CD4-positive, alpha-beta T cell (primary cell): ENCODE measurements at regions not wholly inside any gene's neighbourhood (a gene's known extent, or its start where the extent isn't known, plus 50 kb on each side); places are given as distances from the start of the nearest gene placed in this dataset.
A peak's percentile ranks its signal among the peaks of the same experiment; 100 is the strongest.
"Not testable (repeated sequence)": the region's sequence is repeated elsewhere in the genome, so short reads cannot be mapped to it uniquely, and the experiment has no call there.

Experiments used
- ATAC-seq: fragments of 200-7000 bp; cut with Tn5 transposase; one replicate; pipeline ENCODE4 v1.10.0; 2022; ENCODE audit warnings: mild to moderate bottlenecking; ENCODE audit not compliant: poor library complexity
- CTCF ChIA-PET: fragments of 350-600 bp; sonication (Branson Sonifier 250); formaldehyde crosslinking; loops from one replicate; lab custom pipeline; 2021; ENCODE audit warnings: antibody characterized with exemption, inconsistent platforms; lab: Charles Lee
- POLR2A ChIA-PET: fragments of 350-600 bp; sonication (Branson Sonifier 250); formaldehyde crosslinking; loops from one replicate; lab custom pipeline; 2021; ENCODE audit warnings: antibody characterized with exemption, inconsistent platforms; lab: Charles Lee
- DNase-seq, 14 experiments: peaks; one replicate each; pipeline ENCODE4 v3.0.0-alpha.2; 2013 to 2020; ENCODE audit warnings: mixed read lengths in 2 of 14
- H3K27ac ChIP-seq, 2 donors: one replicate each; pipeline versions ENCODE4 v1.5.1 to v1.7.0; 2013; ENCODE audit warnings: low read length in 2 of 2, low read depth in 1 of 2, mild to moderate bottlenecking in 1 of 2
- H3K27me3 ChIP-seq, 2 experiments: 1 replicate in 1 of 2; 2 replicates in 1 of 2; pipeline versions ENCODE4 v1.6.1 to v1.7.0; 2013; ENCODE audit warnings: low read length in 2 of 2, control low read depth in 1 of 2, mild to moderate bottlenecking in 1 of 2, moderate library complexity in 1 of 2; ENCODE audit not compliant: insufficient read depth in 2 of 2, control insufficient read depth in 1 of 2
- H3K36me3 ChIP-seq: one replicate; pipeline ENCODE4 v1.6.1; 2013; ENCODE audit warnings: low read length, control low read depth; ENCODE audit not compliant: insufficient read depth
- H3K4me1 ChIP-seq: one replicate; pipeline ENCODE4 v1.6.1; 2013; ENCODE audit warnings: low read length, control low read depth; ENCODE audit not compliant: insufficient read depth
- H3K4me3 ChIP-seq: one replicate; pipeline ENCODE4 v1.5.1; 2013; ENCODE audit warnings: mild to moderate bottlenecking, low read length, moderate library complexity
- H3K9me3 ChIP-seq, 2 experiments: 1 replicate in 1 of 2; 2 replicates in 1 of 2; pipeline versions ENCODE4 v1.6.1 to v1.7.0; 2013; ENCODE audit warnings: low read length in 2 of 2, mild to moderate bottlenecking in 2 of 2, control low read depth in 1 of 2, moderate library complexity in 1 of 2; ENCODE audit not compliant: control insufficient read depth in 1 of 2, insufficient read depth in 1 of 2
- H3K27ac Mint-ChIP-seq: one replicate; pipeline ENCODE4 v1.8.0; 2020; ENCODE audit warnings: mixed read lengths
- H3K27me3 Mint-ChIP-seq: one replicate; pipeline ENCODE4 v1.8.0; 2021; ENCODE audit warnings: mixed read lengths
- H3K36me3 Mint-ChIP-seq: one replicate; pipeline ENCODE4 v1.8.0; 2021; ENCODE audit warnings: low read depth, mixed read lengths
- H3K4me1 Mint-ChIP-seq: one replicate; pipeline ENCODE4 v1.8.0; 2021; ENCODE audit warnings: low read depth, mixed read lengths
- H3K4me3 Mint-ChIP-seq: one replicate; pipeline ENCODE4 v1.8.0; 2020; ENCODE audit warnings: mild to moderate bottlenecking, mixed read lengths
- H3K9me3 Mint-ChIP-seq: one replicate; pipeline ENCODE4 v1.8.0; 2020; ENCODE audit warnings: mixed read lengths
- intact Hi-C, 2 experiments: fragments of 100-400 bp; cut with DNase I in 1 of 2; cut with micrococcal nuclease in 1 of 2; formaldehyde crosslinking; loops; one replicate each; pipeline versions ENCODE4 v1.15.1 to v1.9.0; 2023 to 2025; cut with DNase I, micrococcal nuclease
- TF ChIP-seq, protein P1 (sequence below): fragments of 200-600 bp; IDR thresholded peaks from one replicate; pipeline ENCODE4 v1.8.0; 2022; ENCODE audit warnings: antibody characterized with exemption, mild to moderate bottlenecking

DNA sequence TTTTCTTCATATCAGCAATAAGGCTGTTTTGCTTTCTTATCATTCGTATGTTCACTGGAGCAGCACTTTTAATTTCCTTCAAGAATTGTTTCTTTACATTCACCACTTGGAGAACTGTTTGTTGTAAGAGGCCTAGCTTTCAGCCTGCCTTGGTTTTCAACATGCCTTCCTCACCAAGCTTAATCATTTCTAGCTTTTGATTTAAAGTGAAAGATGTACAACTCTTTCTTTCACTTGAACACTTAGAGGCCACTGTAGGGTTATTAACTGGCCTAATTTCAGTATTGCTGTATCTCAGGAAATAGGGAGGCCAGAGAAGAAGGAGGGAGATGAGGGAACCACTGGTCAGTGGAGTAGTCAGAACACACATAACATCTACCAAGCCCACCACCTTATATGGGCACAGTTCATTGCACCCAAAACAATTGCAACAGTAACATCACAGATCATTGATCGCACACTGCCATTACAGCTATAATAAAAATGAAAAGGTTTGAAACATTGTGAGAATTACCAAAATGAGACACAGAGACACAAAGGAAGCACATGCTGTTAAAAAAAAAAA, 181.4 kb upstream of the TUBA3C start:
- no peaks in the 10 kb centered on the region for H3K9me3 ChIP-seq
- ChIA-PET POLR2A (no interaction called here), CTCF (no interaction called here)
- Mint-ChIP-seq H3K36me3 (no peaks in the 10 kb centered on the region), H3K4me1 (no peaks in the 10 kb centered on the region), H3K4me3 (no peak overlapping the region), H3K9me3 (no peaks in the 10 kb centered on the region), H3K27me3 (no peaks in the 10 kb centered on the region), H3K27ac (no peak overlapping the region)
- H3K27ac ChIP-seq, result no peak overlapping the region
- H3K4me1 ChIP-seq, result no peaks in the 10 kb centered on the region
- H3K27me3 ChIP-seq, result no peaks in the 10 kb centered on the region
- TF ChIP-seq, protein P1, sequence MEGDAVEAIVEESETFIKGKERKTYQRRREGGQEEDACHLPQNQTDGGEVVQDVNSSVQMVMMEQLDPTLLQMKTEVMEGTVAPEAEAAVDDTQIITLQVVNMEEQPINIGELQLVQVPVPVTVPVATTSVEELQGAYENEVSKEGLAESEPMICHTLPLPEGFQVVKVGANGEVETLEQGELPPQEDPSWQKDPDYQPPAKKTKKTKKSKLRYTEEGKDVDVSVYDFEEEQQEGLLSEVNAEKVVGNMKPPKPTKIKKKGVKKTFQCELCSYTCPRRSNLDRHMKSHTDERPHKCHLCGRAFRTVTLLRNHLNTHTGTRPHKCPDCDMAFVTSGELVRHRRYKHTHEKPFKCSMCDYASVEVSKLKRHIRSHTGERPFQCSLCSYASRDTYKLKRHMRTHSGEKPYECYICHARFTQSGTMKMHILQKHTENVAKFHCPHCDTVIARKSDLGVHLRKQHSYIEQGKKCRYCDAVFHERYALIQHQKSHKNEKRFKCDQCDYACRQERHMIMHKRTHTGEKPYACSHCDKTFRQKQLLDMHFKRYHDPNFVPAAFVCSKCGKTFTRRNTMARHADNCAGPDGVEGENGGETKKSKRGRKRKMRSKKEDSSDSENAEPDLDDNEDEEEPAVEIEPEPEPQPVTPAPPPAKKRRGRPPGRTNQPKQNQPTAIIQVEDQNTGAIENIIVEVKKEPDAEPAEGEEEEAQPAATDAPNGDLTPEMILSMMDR, result no peak
- no peak for ATAC-seq
- DNase-seq, result no peak
- H3K36me3 ChIP-seq, result no peaks in the 10 kb centered on the region
- H3K4me3 ChIP-seq, result no peak overlapping the region
- intact Hi-C loops, result no loop called here

- DNase-seq, H3K27me3 Mint-ChIP-seq, H3K27me3 ChIP-seq, POLR2A ChIA-PET, H3K4me3 Mint-ChIP-seq, H3K27ac ChIP-seq, CTCF ChIA-PET, H3K36me3 Mint-ChIP-seq, intact Hi-C loops, ATAC-seq, H3K4me3 ChIP-seq, H3K9me3 Mint-ChIP-seq, H3K36me3 ChIP-seq, H3K4me1 ChIP-seq, H3K27ac Mint-ChIP-seq, H3K4me1 Mint-ChIP-seq: not testable (repeated sequence)
- H3K9me3 ChIP-seq, result peaks cover 0 to 11% of the 10 kb centered on the region in 2 experiments
These were observed 178.1 kb upstream of the TUBA3C start for GRCh38 chr13:19359697-19360096.

- Histone ChIP-seq H3K4me1 (no peaks in the 10 kb centered on the region), H3K27me3 (peaks cover 4 to 7% of the 10 kb centered on the region in 2 experiments), H3K9me3 (peaks cover 0 to 19% of the 10 kb centered on the region in 2 experiments), H3K36me3 (no peaks in the 10 kb centered on the region), H3K4me3 (no peak overlapping the region), H3K27ac (no peak overlapping the region)
- Mint-ChIP-seq H3K27ac (no peak overlapping the region), H3K36me3 (no peaks in the 10 kb centered on the region), H3K4me3 (no peak overlapping the region), H3K27me3 (peaks cover 40% of the 10 kb centered on the region), H3K9me3 (no peaks in the 10 kb centered on the region), H3K4me1 (no peaks in the 10 kb centered on the region)
- CTCF ChIA-PET, result no interaction called here
- TF ChIP-seq, protein P1, result no peak
- intact Hi-C loops, result no loop called here
- no peak for DNase-seq
- POLR2A ChIA-PET, result no interaction called here
- ATAC-seq, result no peak
These were observed 164.3 kb upstream of the TUBA3C start for GRCh38 chr13:19345916-19346422.

DNA sequence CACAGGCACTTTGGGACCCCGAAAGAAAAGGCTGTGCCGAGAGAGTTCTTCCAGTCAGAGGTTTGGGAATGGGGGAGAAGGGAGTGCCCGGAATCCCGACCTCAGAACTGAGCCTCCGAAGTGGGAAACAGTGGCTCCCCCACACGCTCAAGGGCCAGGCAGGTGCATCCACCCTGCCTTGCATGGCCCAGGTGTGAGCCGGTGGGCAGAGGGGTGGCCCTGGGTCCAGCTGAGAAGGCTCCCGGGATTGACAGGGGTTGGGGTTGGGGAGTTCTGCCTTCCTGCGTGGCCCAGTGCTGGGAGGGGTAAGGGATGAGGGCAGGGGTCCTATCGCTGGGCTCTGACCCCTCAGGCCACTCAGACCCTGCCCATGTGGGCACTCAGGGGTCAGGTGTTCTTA, 163.5 kb upstream of the TUBA3C start:
- H3K4me1 Mint-ChIP-seq, result no peaks in the 10 kb centered on the region
- no peaks in the 10 kb centered on the region for H3K36me3 Mint-ChIP-seq
- DNase-seq (no peak), ATAC-seq (no peak)
- no peak overlapping the region for H3K4me3 ChIP-seq
- peaks cover 47% of the 10 kb centered on the region for H3K27me3 Mint-ChIP-seq
- POLR2A ChIA-PET, result no interaction called here
- H3K27ac ChIP-seq, result no peak overlapping the region
- no peak overlapping the region for H3K27ac Mint-ChIP-seq
- peaks cover 3% of the 10 kb centered on the region for H3K9me3 Mint-ChIP-seq
- H3K4me1 ChIP-seq, result no peaks in the 10 kb centered on the region
- H3K9me3 ChIP-seq, result peaks cover 0 to 19% of the 10 kb centered on the region in 2 experiments
- peak overlapping the region; percentile 58 for H3K4me3 Mint-ChIP-seq
- H3K27me3 ChIP-seq, result peaks cover 4 to 7% of the 10 kb centered on the region in 2 experiments
- CTCF ChIA-PET, result no interaction called here
- intact Hi-C loops, result no loop called here
- H3K36me3 ChIP-seq, result no peaks in the 10 kb centered on the region
- TF ChIP-seq, protein P1, result no peak

DNA sequence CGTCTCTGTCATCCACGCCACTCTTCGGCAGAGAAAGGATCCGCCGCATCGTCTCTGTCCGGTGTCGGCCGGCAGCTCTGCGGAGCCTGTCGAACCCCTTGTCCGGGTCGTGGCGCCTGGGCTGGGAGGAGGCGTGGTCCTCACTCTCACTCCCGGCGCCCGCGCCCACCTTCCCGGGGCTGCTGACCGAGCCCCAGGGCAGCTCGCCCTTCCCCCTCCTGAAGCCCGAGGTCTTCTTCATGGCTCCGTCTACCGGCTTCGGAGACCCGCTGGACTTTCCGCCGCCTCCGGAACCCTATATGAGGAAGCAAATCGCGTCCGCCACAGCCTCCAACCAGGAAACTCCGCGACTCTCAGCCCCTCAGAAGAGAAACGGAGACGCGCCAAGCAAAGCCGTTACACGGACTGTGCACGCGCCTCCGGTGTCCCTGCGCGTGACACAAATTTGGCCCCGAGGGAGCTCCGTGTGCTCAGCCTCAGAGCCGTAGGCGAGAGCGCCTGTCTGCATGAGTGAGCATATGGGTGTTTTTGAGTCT, 163.0 kb upstream of the TUBA3C start:
- Mint-ChIP-seq H3K27me3 (peaks cover 47% of the 10 kb centered on the region), H3K4me3 (peak overlapping the region; percentile 58)
- CTCF ChIA-PET, H3K4me1 ChIP-seq, H3K9me3 Mint-ChIP-seq, H3K4me1 Mint-ChIP-seq, H3K36me3 ChIP-seq, H3K4me3 ChIP-seq, H3K27ac Mint-ChIP-seq, intact Hi-C loops, H3K27me3 ChIP-seq, ATAC-seq, POLR2A ChIA-PET, H3K36me3 Mint-ChIP-seq, H3K27ac ChIP-seq: not testable (repeated sequence)
- DNase-seq, result peak in 2 of 14 experiments; percentile 2 to 23
- H3K9me3 ChIP-seq, result peaks cover 0 to 19% of the 10 kb centered on the region in 2 experiments
